Glutamatergic neuron (in vitro differentiated cells): ENCODE measurements at regions not wholly inside any gene's neighbourhood (a gene's known extent, or its start where the extent isn't known, plus 50 kb on each side); places are given as distances from the start of the nearest gene placed in this dataset.

Source experiments
- DNase-seq: peaks from one replicate; pipeline ENCODE4 v3.0.0; 2022
- H3K27ac Mint-ChIP-seq: one replicate; pipeline ENCODE4 v1.8.0; 2020; ENCODE audit warnings: mild to moderate bottlenecking, mixed read lengths, inconsistent platforms; ENCODE audit not compliant: unreplicated experiment
- H3K27me3 Mint-ChIP-seq: one replicate; pipeline ENCODE4 v1.8.0; 2020; ENCODE audit warnings: mild to moderate bottlenecking, moderate library complexity, mixed read lengths, inconsistent platforms; ENCODE audit not compliant: unreplicated experiment
- H3K36me3 Mint-ChIP-seq: one replicate; pipeline ENCODE4 v1.8.0; 2020; ENCODE audit warnings: mild to moderate bottlenecking, mixed read lengths, inconsistent platforms; ENCODE audit not compliant: unreplicated experiment
- H3K4me1 Mint-ChIP-seq: one replicate; pipeline ENCODE4 v1.8.0; 2020; ENCODE audit warnings: mild to moderate bottlenecking, low read depth, mixed read lengths, inconsistent platforms; ENCODE audit not compliant: unreplicated experiment
- H3K4me3 Mint-ChIP-seq: one replicate; pipeline ENCODE4 v1.8.0; 2020; ENCODE audit warnings: mild to moderate bottlenecking, mixed read lengths, inconsistent platforms; ENCODE audit not compliant: unreplicated experiment
- H3K9me3 Mint-ChIP-seq: one replicate; pipeline ENCODE4 v1.8.0; 2020; ENCODE audit warnings: mild to moderate bottlenecking, moderate library complexity, mixed read lengths, inconsistent platforms; ENCODE audit not compliant: unreplicated experiment
- CTCF ChIP-seq: fragments of 200-600 bp; sonication (generic); IDR thresholded peaks from one replicate; pipeline ENCODE4 v1.5.0; 2021; ENCODE audit not compliant: partially characterized antibody, unreplicated experiment

GRCh38 chr6:56820060-56820459, 134.8 kb upstream of the BEND6 start:
- Mint-ChIP-seq H3K27ac (peak overlapping the region; percentile 52), H3K4me1 (peaks cover 62% of the 10 kb centered on the region), H3K27me3 (no peaks in the 10 kb centered on the region)

GRCh38 chr6:56819604-56820003, 135.3 kb upstream of the BEND6 start:
- H3K4me3 Mint-ChIP-seq: peak overlapping the region; percentile 11
- no peaks in the 10 kb centered on the region for H3K36me3 Mint-ChIP-seq
- no peak for DNase-seq
- no peak for TF ChIP-seq CTCF
- peaks cover 6% of the 10 kb centered on the region for H3K9me3 Mint-ChIP-seq
- H3K27me3 Mint-ChIP-seq: no peaks in the 10 kb centered on the region
- H3K4me1 Mint-ChIP-seq: peaks cover 65% of the 10 kb centered on the region
- peak overlapping the region; percentile 72 for H3K27ac Mint-ChIP-seq

More at GRCh38 chr6:56820060-56820459, 134.8 kb upstream of the BEND6 start:
- Mint-ChIP-seq H3K36me3 (no peaks in the 10 kb centered on the region), H3K9me3 (peaks cover 4% of the 10 kb centered on the region), H3K4me3 (peak overlapping the region; percentile 11)
- no peak for TF ChIP-seq CTCF
- DNase-seq: no peak

- Mint-ChIP-seq H3K9me3 (peaks cover 4% of the 10 kb centered on the region), H3K4me3 (peak overlapping the region; percentile 7), H3K27ac (peak overlapping the region; percentile 15), H3K4me1 (peaks cover 55% of the 10 kb centered on the region), H3K36me3 (no peaks in the 10 kb centered on the region), H3K27me3 (no peaks in the 10 kb centered on the region)
- no peak for DNase-seq
- TF ChIP-seq CTCF: no peak
These were observed 138.5 kb upstream of the BEND6 start for GRCh38 chr6:56816370-56816769.

- Mint-ChIP-seq H3K4me3 (peak overlapping the region; percentile 34), H3K27me3 (no peaks in the 10 kb centered on the region), H3K27ac (peak overlapping the region; percentile 38), H3K36me3 (no peaks in the 10 kb centered on the region), H3K9me3 (peaks cover 4% of the 10 kb centered on the region), H3K4me1 (peaks cover 46% of the 10 kb centered on the region)
- no peak for DNase-seq
- no peak for TF ChIP-seq CTCF
These were observed 139.5 kb upstream of the BEND6 start for GRCh38 chr6:56815436-56815835.

GRCh38 chr6:56814802-56815201, 140.1 kb upstream of the BEND6 start:
- Mint-ChIP-seq H3K4me1 (peaks cover 42% of the 10 kb centered on the region), H3K9me3 (peaks cover 4% of the 10 kb centered on the region), H3K4me3 (peak overlapping the region; percentile 71), H3K27ac (peak overlapping the region; percentile 69), H3K27me3 (no peaks in the 10 kb centered on the region), H3K36me3 (no peaks in the 10 kb centered on the region)
- DNase-seq: no peak
- no peak for TF ChIP-seq CTCF
